Gastrocnemius medialis (tissue), 4 donors: ENCODE measurements at regions not wholly inside any gene's neighbourhood (a gene's known extent, or its start where the extent isn't known, plus 50 kb on each side); places are given as distances from the start of the nearest gene placed in this dataset.

Experiments
- CTCF ChIP-seq, 5 experiments: fragments of 450-650 bp in 3 of 5; fragments of 200-600 bp in 2 of 5; sonication (generic) in 2 of 5; IDR thresholded peaks in 4 of 5; conservative IDR thresholded peaks in 1 of 5; 1 replicate in 4 of 5; 2 replicates in 1 of 5; pipeline ENCODE4 v1.5.1; 2016 to 2019; ENCODE audit warnings: antibody characterized with exemption in 5 of 5, mild to moderate bottlenecking in 3 of 5, moderate library complexity in 3 of 5
- POLR2A ChIP-seq, 2 donors: fragments of 450-650 bp; IDR thresholded peaks; one replicate each; pipeline ENCODE4 v1.6.1; 2017; ENCODE audit warnings: antibody characterized with exemption in 2 of 2, mild to moderate bottlenecking in 2 of 2, moderate library complexity in 2 of 2

- TF ChIP-seq CTCF (IDR thresholded peaks at IDR 0.05 in 4 of 5, conservative IDR thresholded peaks at IDR 0.05 in 1 of 5) (no peak), POLR2A (IDR thresholded peaks at IDR 0.05) (no peak)
Observed at GRCh38 chr4:123522081-123522480, 125.5 kb downstream of the SPRY1 start.
